Endometrial microvascular endothelial cells (primary cell): ENCODE measurements at regions not wholly inside any gene's neighbourhood (a gene's known extent, or its start where the extent isn't known, plus 50 kb on each side); places are given as distances from the start of the nearest gene placed in this dataset.

Source experiments
- in situ Hi-C: cut with HindIII; loops from 2 replicates; pipeline ENCODE4 v1.10.0; 2017; ENCODE audit warnings: low sequenced_read_pairs, low pct_unique_long_range_greater_than_20kb; ENCODE audit errors: inconsistent ontology term

DNA sequence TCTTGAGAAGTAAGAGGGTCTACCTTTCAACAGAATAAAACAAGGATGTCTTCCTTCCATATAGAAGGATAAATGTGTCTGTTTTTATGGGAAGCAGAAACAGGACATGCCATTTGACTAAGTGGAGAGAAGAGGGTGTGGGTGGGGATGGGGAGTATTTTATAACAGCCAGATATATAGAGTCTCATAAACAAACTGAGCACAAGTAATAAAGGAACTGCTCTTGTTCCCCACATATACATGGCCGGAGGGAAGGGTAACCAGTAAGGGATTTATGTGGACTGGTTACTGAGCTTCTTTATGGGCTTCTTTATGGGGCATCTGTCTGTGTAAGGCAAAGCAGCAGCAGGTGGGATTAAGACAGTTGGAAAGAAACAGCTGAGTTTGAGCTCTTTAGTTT lies 558.1 kb downstream of the REEP3 start:
- in situ Hi-C loops, result no loop called here

- in situ Hi-C loops, result no loop called here
Observed at GRCh38 chr10:64080071-64080470, 558.9 kb downstream of the REEP3 start.

DNA sequence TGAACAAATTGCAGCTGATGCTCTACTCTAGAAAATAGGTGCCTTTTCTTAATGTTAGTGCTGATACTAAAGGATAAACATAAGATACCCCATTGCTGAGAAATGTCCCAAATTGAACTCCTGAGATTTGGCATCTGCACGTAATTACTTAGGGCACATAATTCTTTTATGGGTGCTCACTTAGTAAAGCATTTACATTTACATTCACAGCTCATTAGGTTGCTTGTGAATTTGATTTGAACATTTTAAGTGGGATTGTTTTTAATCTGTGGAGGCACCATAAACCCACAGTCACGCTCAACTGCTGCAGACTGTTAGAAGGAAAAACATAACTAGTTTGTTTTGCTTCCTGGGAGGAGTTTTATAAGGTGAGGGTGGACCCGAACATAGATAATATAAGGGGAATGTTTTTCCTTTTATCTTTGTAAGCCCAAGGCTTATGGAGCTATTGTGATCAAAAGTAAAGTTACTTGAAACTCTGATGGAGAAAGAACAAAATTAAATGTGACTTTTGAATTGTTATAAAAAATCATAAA lies 560.8 kb downstream of the REEP3 start:
- in situ Hi-C loops, result no loop called here

DNA sequence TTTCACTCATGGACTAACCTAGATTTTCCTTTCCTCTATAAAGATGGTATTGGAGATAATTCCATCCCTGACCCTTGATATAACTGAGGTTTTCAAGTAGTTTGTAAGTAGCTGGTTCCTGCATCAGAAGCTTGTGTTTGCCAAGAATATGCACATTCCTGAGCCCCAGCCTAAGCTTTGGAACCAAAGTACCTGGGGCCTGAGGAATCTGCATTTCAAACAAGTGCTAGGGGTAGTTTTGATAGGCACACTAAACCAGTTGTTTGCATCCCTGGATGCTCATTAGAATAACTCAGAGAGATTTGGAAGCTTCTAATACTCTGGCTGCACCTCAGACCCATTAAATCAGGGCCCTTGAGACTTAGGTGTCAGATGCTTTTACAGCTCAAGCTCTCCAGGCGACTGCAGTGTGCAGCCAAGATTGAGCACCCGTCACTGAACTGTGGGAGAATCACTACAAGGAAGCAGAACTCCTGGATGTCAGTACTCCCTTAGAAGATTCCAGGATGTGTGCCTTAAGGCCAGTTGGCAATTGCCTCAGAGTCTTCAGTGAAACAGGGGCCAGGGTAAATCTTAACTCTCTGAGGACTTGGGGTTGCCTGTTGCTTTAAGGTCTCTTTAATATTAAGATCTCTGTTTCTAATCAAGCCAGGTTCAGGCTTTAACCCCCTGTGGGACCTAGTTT lies 565.0 kb downstream of the REEP3 start:
- in situ Hi-C loops, result no loop called here

- in situ Hi-C loops, result no loop called here
Observed at GRCh38 chr10:64089648-64090047, 568.4 kb downstream of the REEP3 start.

GRCh38 chr10:64090865-64091264 lies 569.7 kb downstream of the REEP3 start:
- in situ Hi-C loops, result no loop called here

DNA sequence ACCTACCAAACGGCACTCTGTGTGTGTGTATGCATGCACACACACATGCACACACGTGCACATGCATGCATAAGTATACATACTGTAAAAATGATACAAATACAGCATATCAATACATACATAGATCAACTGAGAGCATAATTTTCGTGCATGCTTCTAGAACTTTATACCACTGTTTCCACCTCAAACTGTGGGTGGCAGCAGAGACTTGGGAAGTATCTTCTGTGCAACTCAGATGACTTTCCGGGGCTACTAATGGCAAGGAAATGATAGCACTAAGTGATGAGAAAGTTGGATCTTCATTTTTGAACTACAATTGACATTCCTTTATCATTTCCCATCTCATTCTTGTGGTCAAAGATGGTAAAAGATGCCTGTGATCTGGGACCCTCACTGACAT lies 570.7 kb downstream of the REEP3 start:
- in situ Hi-C loops, result no loop called here

DNA sequence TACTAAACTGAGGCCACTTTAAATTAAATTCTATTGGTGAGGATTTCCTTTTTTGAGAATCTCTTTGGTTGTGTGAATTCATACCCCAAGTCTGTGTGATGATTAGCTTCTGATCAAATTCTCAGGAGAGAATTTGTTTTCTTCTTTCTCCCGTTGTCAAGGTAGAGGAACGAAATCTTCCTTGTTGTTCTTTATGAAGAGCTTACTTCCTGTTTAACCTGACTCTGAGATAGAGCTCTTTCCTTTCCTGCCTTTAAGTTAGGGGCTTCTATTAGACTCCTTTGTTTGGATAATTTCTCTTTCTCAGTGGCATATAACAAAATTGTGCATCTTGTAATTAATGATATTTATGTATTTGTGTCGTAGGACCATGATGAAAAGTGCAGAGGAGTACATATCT lies 572.1 kb downstream of the REEP3 start:
- in situ Hi-C loops, result no loop called here

GRCh38 chr10:64093946-64094535 lies 572.8 kb downstream of the REEP3 start:
- in situ Hi-C loops, result no loop called here

DNA sequence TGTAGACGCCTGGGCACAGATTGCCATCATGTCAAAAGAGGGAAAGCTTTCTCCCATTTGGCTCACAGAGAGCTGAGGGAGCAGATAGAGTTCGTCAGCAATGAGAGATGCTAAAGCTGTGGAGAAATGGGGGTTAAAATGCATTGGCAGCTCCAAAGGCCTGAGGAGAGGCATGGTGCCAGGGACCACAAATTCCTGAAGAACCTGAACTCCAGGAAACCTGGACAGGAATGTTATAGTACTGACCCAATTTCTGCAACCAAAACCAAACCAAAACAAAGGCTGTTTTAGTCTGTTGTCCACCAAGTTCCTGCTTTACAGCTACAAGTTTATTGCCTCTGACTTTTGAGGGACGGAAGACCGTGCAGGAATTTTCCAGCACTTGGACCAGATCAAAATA lies 575.7 kb downstream of the REEP3 start:
- in situ Hi-C loops, result no loop called here

- in situ Hi-C loops, result no loop called here
Observed at GRCh38 chr10:64097391-64098122, 576.4 kb downstream of the REEP3 start.

- in situ Hi-C loops, result no loop called here
Observed at GRCh38 chr10:64098994-64099393, 577.8 kb downstream of the REEP3 start.

DNA sequence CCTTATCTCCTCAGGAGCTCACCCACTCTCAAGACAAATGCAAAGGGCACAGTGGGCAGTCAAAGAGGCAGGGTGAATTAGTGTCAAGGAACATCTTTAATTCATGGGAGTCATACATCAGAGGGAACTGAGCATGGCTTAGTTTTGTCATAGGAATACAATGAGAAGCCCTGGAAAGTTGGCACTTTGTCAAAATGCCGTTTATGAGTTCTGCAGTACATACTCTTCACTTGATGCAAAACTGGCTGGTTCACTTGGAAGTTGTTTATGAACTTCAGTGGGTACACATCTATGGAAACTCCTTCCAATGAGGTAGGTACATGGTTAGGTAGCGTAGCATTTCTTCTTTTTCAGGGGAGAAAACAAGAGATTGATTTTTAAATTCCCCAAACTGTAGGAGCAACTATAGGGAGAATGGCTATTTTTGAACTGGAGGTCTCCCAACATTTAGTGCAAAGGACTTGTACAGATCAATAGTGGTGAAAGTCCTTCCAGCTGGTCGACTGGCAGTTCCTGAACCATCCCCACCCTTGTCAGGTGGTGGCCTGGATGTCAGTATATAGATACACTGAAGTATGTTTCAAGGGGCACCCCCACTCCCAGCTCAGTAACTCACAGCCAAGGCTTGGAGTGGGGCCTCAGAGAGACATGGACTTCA lies 580.5 kb downstream of the REEP3 start:
- in situ Hi-C loops, result no loop called here

- in situ Hi-C loops, result no loop called here
Observed at GRCh38 chr10:64102264-64102633, 581.0 kb downstream of the REEP3 start.

DNA sequence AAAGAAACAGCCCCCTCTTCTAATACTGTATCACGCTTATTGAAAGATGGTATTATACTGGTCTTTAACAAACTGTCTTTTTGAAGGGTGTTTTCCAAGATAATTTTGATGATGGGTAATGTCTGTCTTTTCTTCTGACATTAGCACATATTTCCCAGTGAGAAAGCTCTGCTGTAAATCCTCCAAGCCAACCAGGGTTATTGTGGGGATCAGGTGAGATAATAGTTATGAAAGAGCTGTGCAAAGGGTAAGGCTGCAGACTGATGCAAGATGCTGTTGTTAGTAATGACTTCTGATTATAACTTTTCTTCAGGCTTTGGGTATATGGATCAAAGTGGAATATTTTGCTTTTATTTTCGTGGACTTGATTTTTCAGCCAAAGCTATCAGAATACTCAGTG lies 581.7 kb downstream of the REEP3 start:
- in situ Hi-C loops, result no loop called here

- in situ Hi-C loops, result no loop called here
Observed at GRCh38 chr10:64103750-64104470, 582.7 kb downstream of the REEP3 start.

DNA sequence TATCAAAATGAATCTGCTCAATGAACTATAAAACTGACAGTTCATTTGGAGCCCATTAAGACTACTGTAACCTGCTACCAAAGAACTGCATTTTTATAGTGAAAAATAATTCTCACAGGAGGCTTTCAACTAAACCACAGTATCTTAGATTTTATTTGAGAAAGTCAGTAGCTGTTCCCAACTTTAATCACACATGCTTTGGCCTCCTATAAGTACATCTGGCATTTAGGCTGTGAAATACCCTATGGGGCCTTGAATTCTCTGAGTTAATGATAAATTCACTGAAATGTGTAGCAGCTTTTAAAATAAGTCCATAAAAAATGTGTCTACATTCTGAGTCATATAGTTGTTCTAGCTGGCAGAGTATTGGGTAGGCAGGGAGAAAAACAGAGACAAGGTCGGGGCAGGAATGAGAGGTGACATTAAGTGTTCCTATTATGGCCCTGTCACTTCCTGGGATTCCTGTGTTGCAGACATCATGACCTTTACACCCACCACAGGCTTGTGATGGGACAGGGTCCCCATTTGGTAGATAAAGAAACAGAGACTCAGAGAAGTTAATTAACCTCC lies 588.8 kb downstream of the REEP3 start:
- in situ Hi-C loops, result no loop called here

- in situ Hi-C loops, result no loop called here
Observed at GRCh38 chr10:64112701-64113355, 591.6 kb downstream of the REEP3 start.
